HEK293T (cell line): ENCODE measurements at regions not wholly inside any gene's neighbourhood (a gene's known extent, or its start where the extent isn't known, plus 50 kb on each side); places are given as distances from the start of the nearest gene placed in this dataset.

Experiments
- CTCF ChIA-PET: fragments of 350-600 bp; formaldehyde crosslinking; extraction: SDS; loops from one replicate; lab custom pipeline; 2021; ENCODE audit warnings: antibody characterized with exemption, inconsistent platforms; lab: Yijun Ruan, JAX
- POLR2A ChIA-PET: fragments of 350-600 bp; formaldehyde crosslinking; extraction: SDS; loops from one replicate; lab custom pipeline; 2020; ENCODE audit warnings: antibody characterized with exemption, inconsistent platforms; lab: Yijun Ruan, JAX
- DNase-seq: peaks from one replicate; pipeline ENCODE4 v3.0.0; 2012; ENCODE audit warnings: mixed read lengths; ENCODE audit errors: extremely low spot score
- ARNT ChIP-seq: fragments of 450-650 bp; IDR thresholded peaks from 2 replicates; pipeline ENCODE4 v1.6.1; 2017; ENCODE audit warnings: mild to moderate bottlenecking
- BHLHE40 ChIP-seq: fragments of 450-650 bp; IDR thresholded peaks from 2 replicates; pipeline ENCODE4 v1.6.1; 2016; ENCODE audit warnings: mild to moderate bottlenecking, moderate library complexity, borderline replicate concordance
- CTBP1 ChIP-seq: fragments of 450-650 bp; IDR thresholded peaks from 2 replicates; pipeline ENCODE4 v1.6.1; 2016; ENCODE audit warnings: borderline replicate concordance
- ELF4 ChIP-seq: fragments of 450-650 bp; IDR thresholded peaks from 2 replicates; pipeline ENCODE4 v1.6.1; 2017; ENCODE audit warnings: antibody characterized with exemption
- FOXA1 ChIP-seq: fragments of 450-650 bp; IDR thresholded peaks from 2 replicates; pipeline ENCODE4 v1.6.1; 2016; ENCODE audit warnings: mild to moderate bottlenecking
- FOXK2 ChIP-seq: fragments of 450-650 bp; IDR thresholded peaks from 2 replicates; pipeline ENCODE4 v1.6.1; 2016; ENCODE audit warnings: mild to moderate bottlenecking
- FOXM1 ChIP-seq: fragments of 450-650 bp; IDR thresholded peaks from 2 replicates; pipeline ENCODE4 v1.6.1; 2017; ENCODE audit warnings: mild to moderate bottlenecking, borderline replicate concordance
- HDGF ChIP-seq: fragments of 450-650 bp; IDR thresholded peaks from 2 replicates; pipeline ENCODE4 v1.6.1; 2017; ENCODE audit warnings: antibody characterized with exemption, borderline replicate concordance
- L3MBTL2 ChIP-seq: fragments of 450-650 bp; conservative IDR thresholded peaks from 2 replicates; pipeline ENCODE4 v1.6.1; 2016; ENCODE audit warnings: mild to moderate bottlenecking
- LEF1 ChIP-seq: fragments of 450-650 bp; IDR thresholded peaks from 2 replicates; pipeline ENCODE4 v1.6.1; 2017; ENCODE audit warnings: mild to moderate bottlenecking, borderline replicate concordance
- NFRKB ChIP-seq: fragments of 450-650 bp; IDR thresholded peaks from 2 replicates; pipeline ENCODE4 v1.6.1; 2016; ENCODE audit warnings: mild to moderate bottlenecking, moderate library complexity
- PKNOX1 ChIP-seq: fragments of 450-650 bp; IDR thresholded peaks from 2 replicates; pipeline ENCODE4 v1.6.1; 2016
- SP1 ChIP-seq: fragments of 450-650 bp; IDR thresholded peaks from 2 replicates; pipeline ENCODE4 v1.6.1; 2017
- SUZ12 ChIP-seq: fragments of 450-650 bp; IDR thresholded peaks from 2 replicates; pipeline ENCODE4 v1.6.1; 2016; ENCODE audit warnings: mild to moderate bottlenecking
- TARDBP ChIP-seq: fragments of 450-650 bp; IDR thresholded peaks from 2 replicates; pipeline ENCODE4 v1.6.1; 2016
- ZNF384 ChIP-seq: fragments of 450-650 bp; IDR thresholded peaks from 2 replicates; pipeline ENCODE4 v1.6.1; 2016

DNA sequence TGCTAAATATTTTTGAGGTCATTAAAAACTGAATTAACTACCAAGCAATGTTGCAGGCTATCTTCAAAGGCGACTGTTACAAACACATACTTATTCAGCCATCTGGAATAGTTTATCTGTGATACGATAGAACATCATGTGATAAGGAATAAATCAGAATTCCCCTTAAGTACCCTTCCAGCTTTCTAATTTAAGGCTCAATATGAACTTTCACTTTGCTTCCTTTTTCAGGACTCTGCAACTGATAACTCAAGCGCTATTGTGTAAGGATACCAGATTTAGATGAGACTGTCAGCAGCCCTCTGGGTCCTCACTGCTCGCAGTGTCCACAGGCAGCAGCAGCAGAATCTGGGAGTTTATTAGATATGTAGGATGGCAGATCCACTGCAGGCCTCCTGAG lies 416.3 kb downstream of the SPATA31D1 start:
- no peak for TF ChIP-seq ZNF384
- ChIA-PET POLR2A (no interaction called here), CTCF (no interaction called here)
- no peak for DNase-seq

DNA sequence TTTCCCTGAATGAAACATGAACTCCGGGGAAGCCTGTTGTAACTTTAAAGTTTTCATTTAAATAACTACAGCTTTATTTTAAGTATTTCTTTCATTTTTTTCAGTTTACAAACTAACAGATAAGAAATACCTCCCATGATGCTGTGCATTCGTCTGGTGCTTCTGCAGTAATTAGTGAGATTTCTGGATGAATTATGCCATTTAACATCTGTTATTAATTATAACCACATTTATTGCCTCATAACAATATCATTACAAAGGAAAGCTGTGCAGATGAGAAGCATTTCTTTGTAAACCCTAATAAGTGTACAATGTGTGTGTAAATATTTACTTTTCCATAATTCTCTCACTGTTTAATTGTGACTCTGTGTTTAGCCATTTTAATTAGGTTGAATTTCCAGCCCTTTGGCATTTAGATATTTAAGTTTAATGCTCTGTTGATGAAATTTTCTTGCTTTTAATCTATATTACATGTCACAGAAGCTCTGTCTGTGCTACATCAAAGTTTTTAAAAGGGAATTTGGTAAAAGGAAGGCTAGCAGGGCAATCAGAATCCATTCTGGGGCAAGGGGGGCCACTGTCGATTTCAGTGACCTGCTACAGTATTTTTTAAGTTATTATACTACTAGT lies 418.0 kb downstream of the SPATA31D1 start:
- no peak for DNase-seq
- POLR2A ChIA-PET = no interaction called here
- CTCF ChIA-PET = no interaction called here
- TF ChIP-seq ARNT = no peak
- no peak for TF ChIP-seq ZNF384
- no peak for TF ChIP-seq NFRKB
- no peak for TF ChIP-seq ELF4
- no peak for TF ChIP-seq FOXK2
- no peak for TF ChIP-seq SUZ12
- TF ChIP-seq TARDBP = no peak
- TF ChIP-seq BHLHE40 = no peak
- TF ChIP-seq FOXM1 = no peak
- no peak for TF ChIP-seq CTBP1
- no peak for TF ChIP-seq FOXA1
- no peak for TF ChIP-seq L3MBTL2
- TF ChIP-seq PKNOX1 = no peak
- no peak for TF ChIP-seq LEF1
- TF ChIP-seq SP1 = no peak
- no peak for TF ChIP-seq HDGF

DNA sequence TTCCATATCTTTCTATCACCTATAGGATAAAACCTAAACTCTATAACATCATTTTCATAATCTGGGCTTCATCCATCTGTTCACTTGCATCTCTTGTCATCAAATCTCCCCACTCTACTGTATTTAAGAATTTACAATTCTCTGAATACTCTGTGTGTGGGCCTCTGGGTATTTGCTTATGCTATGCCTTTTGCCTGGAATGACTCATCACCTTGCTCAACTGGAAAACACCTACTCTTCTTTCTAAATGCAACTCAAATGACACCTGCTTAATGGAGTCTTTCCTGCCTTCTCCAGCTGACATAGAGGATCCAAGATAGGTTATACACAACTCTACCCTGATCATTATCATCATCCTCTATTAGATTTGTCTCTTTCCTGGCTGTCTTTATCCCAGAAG lies 421.7 kb downstream of the SPATA31D1 start:
- DNase-seq = no peak
- ChIA-PET POLR2A (no interaction called here), CTCF (no interaction called here)
- TF ChIP-seq NFRKB = no peak
- no peak for TF ChIP-seq LEF1
- no peak for TF ChIP-seq HDGF
- TF ChIP-seq L3MBTL2 = no peak
- TF ChIP-seq FOXM1 = no peak
- TF ChIP-seq ARNT = no peak
- no peak for TF ChIP-seq CTBP1
- TF ChIP-seq FOXA1 = no peak
- TF ChIP-seq ZNF384 = no peak

GRCh38 chr9:82410866-82411265 lies 422.3 kb downstream of the SPATA31D1 start:
- POLR2A ChIA-PET = no interaction called here

GRCh38 chr9:82412586-82413305 lies 424.2 kb downstream of the SPATA31D1 start:
- ChIA-PET POLR2A (no interaction called here), CTCF (no interaction called here)
- no peak for DNase-seq
- TF ChIP-seq BHLHE40 (no peak), NFRKB (no peak), SUZ12 (no peak), TARDBP (no peak), FOXA1 (no peak), FOXM1 (no peak), ELF4 (no peak), SP1 (no peak), HDGF (no peak), CTBP1 (no peak), PKNOX1 (no peak), ZNF384 (no peak), ARNT (no peak), L3MBTL2 (no peak), LEF1 (no peak), FOXK2 (no peak)

More at GRCh38 chr9:82410866-82411265, 422.3 kb downstream of the SPATA31D1 start:
- DNase-seq = no peak
- CTCF ChIA-PET = no interaction called here
- TF ChIP-seq ELF4 (no peak), NFRKB (no peak), FOXM1 (no peak), ARNT (no peak), LEF1 (no peak), BHLHE40 (no peak), FOXK2 (no peak), ZNF384 (no peak)

DNA sequence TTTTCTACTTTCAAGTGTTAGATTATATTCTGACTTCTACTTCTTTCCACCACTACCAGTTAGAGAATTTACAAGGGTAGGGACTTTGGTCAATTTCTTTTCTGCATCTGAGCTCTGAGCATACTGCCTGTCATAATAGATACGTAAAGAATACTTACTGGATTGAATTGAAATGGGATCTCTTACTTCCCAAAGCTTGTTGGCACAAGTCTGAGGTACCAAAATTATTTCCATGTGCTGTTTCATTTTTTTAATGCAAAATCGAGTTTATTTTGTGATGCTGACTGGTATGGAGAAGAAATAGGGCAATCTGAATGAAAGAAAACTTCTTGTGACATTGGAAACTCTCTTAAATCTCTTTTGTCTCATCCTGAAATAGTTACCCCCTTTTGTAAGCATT lies 428.9 kb downstream of the SPATA31D1 start:
- DNase-seq = no peak
- POLR2A ChIA-PET = no interaction called here
- CTCF ChIA-PET = no interaction called here
- TF ChIP-seq BHLHE40 = no peak

DNA sequence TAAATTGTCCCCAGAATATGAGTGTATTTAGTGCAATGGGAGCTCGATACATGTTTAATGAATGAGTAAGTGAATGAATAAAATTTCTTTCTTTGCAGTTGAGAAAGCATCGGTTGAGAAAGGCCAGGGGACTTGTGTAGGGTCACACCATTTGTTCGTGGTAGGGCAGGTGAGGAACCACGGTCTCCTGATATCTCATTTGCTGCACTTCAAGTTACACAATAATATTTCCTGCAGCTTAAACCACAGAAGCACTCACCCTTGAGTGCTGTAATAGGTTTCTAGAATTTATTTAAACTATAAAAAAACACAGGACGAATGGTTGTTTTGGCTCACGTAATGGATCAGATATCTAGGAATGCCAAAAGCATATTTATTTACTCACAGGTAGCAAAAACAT lies 429.8 kb downstream of the SPATA31D1 start:
- POLR2A ChIA-PET = no interaction called here
- TF ChIP-seq L3MBTL2 (no peak), SUZ12 (no peak), NFRKB (no peak), PKNOX1 (no peak), ARNT (no peak), TARDBP (no peak), HDGF (no peak), ELF4 (no peak), BHLHE40 (no peak), ZNF384 (no peak), FOXK2 (no peak)
- CTCF ChIA-PET = no interaction called here
- DNase-seq = no peak
